ENCODE measurements at regions not wholly inside any gene's neighbourhood (a gene's known extent, or its start where the extent isn't known, plus 50 kb on each side); places are given as distances from the start of the nearest gene placed in this dataset.

- H2BK15ac ChIP-seq (ENCODE audit: low read depth, low read length) = no peak overlapping the region
- H3K14ac ChIP-seq (ENCODE audit: insufficient read depth, low read length) = no peak overlapping the region
- no peak overlapping the region for H3T11ph ChIP-seq (ENCODE audit: low read length)
- Mint-ChIP-seq H3K27ac (no peak overlapping the region), H3K4me3 (no peak overlapping the region), H3K36me3 (ENCODE audit: insufficient read depth in 1 of 3, low read depth in 3 of 3) (peaks cover 0 to 5% (median 0%) of the 10 kb centered on the region in 3 experiments; a peak in 1 of 7 replicates), H3K27me3 (ENCODE audit: low read depth) (no peaks in the 10 kb centered on the region), H3K4me1 (no peaks in the 10 kb centered on the region), H3K9me3 (peaks cover 0 to 9% of the 10 kb centered on the region in 2 experiments; a peak in 2 of 5 replicates)
- H3K79me2 ChIP-seq (ENCODE audit: insufficient read depth, low read length) = no peaks in the 10 kb centered on the region
- no peak for TF ChIP-seq CTCF (conservative IDR thresholded peaks at IDR 0.05)
- H3K4me1 ChIP-seq (ENCODE audit: insufficient read depth, low read length) = no peaks in the 10 kb centered on the region
- no CpG with 5 or more reads among the region's 1 CpG for WGBS (ENCODE audit: extremely low coverage, insufficient read length, low lambda C conversion rate)
- H3K79me1 ChIP-seq (ENCODE audit: insufficient read depth, low read depth, low read length, poor library complexity, severe bottlenecking) = no peaks in the 10 kb centered on the region
- H3K18ac ChIP-seq (ENCODE audit: insufficient read length, low read depth, low read length) = no peak overlapping the region
- no peak overlapping the region for H3K9ac ChIP-seq (ENCODE audit: extremely low read depth, insufficient read length, low read length)
- no peaks in the 10 kb centered on the region for H3K9me3 ChIP-seq (ENCODE audit: control insufficient read depth, low read depth, low read length)
- no peak overlapping the region for H3K4ac ChIP-seq (ENCODE audit: low read depth, low read length)
- no peaks in the 10 kb centered on the region for H3K27me3 ChIP-seq (ENCODE audit: insufficient read depth, low read length)
- H4K91ac ChIP-seq (ENCODE audit: insufficient read length, low read depth, low read length) = no peak overlapping the region
- H2AFZ ChIP-seq (ENCODE audit: low read length) = no peak overlapping the region
- H2BK20ac ChIP-seq (ENCODE audit: low read depth, low read length, poor library complexity, severe bottlenecking) = no peak overlapping the region
- no peaks in the 10 kb centered on the region for H4K20me1 ChIP-seq (ENCODE audit: control insufficient read depth, insufficient read depth, insufficient read length)
- H2BK12ac ChIP-seq (ENCODE audit: insufficient read length, low read depth, low read length) = no peak overlapping the region
- no peak overlapping the region for H3K56ac ChIP-seq (ENCODE audit: insufficient read length, low read depth, low read length)
- no peak for DNase-seq
- H4K8ac ChIP-seq (replicated peaks; ENCODE audit: insufficient read length, low read depth, low read length) = no peak overlapping the region
- H3K23ac ChIP-seq (ENCODE audit: insufficient read length, low read depth, low read length) = no peak overlapping the region
- H2BK120ac ChIP-seq (ENCODE audit: low read depth, low read length, poor library complexity, severe bottlenecking) = no peak overlapping the region
- H2AK5ac ChIP-seq (ENCODE audit: insufficient read length, low read length) = no peak overlapping the region
- H2BK5ac ChIP-seq (ENCODE audit: insufficient read length, low read length) = no peak overlapping the region
- no peaks in the 10 kb centered on the region for H3K23me2 ChIP-seq (ENCODE audit: insufficient read length, low read depth, low read length, poor library complexity, severe bottlenecking)
- H3K27ac ChIP-seq (ENCODE audit: insufficient read length, low read depth, low read length) = no peak overlapping the region
- H4K5ac ChIP-seq (ENCODE audit: insufficient read length, low read depth, low read length) = no peak overlapping the region
- H3K4me2 ChIP-seq (ENCODE audit: insufficient read depth, insufficient read length, low read length) = no peak overlapping the region
Observed at GRCh38 chr5:117496801-117497200, 922.2 kb upstream of the SEMA6A start.
